Lower lobe of right lung (tissue), 2 donors: ENCODE measurements at regions not wholly inside any gene's neighbourhood (a gene's known extent, or its start where the extent isn't known, plus 50 kb on each side); places are given as distances from the start of the nearest gene placed in this dataset.
A peak's percentile ranks its signal among the peaks of the same experiment; 100 is the strongest.
"Not testable (repeated sequence)": the region's sequence is repeated elsewhere in the genome, so short reads cannot be mapped to it uniquely, and the experiment has no call there.

Source experiments
- ATAC-seq, 2 donors: fragments of 200-7000 bp; cut with Tn5 transposase; one replicate each; pipeline ENCODE4 v1.9.1; 2020 to 2022; ENCODE audit warnings: mild to moderate bottlenecking in 2 of 2, moderate library complexity in 2 of 2
- DNase-seq: peaks from one replicate; pipeline ENCODE4 v3.0.0-alpha.2; 2020
- H3K27ac ChIP-seq: fragments of 200-600 bp; one replicate; pipeline ENCODE4 v1.8.0; 2022
- H3K27me3 ChIP-seq: fragments of 200-600 bp; one replicate; pipeline ENCODE4 v1.8.0; 2022; ENCODE audit warnings: low read depth
- H3K36me3 ChIP-seq: fragments of 200-600 bp; one replicate; pipeline ENCODE4 v1.8.0; 2022; ENCODE audit warnings: mild to moderate bottlenecking
- H3K4me1 ChIP-seq: fragments of 200-600 bp; one replicate; pipeline ENCODE4 v1.8.0; 2022
- H3K4me3 ChIP-seq: fragments of 200-600 bp; one replicate; pipeline ENCODE4 v1.8.0; 2022; ENCODE audit warnings: mild to moderate bottlenecking
- H3K9me3 ChIP-seq: fragments of 200-600 bp; one replicate; pipeline ENCODE4 v1.8.0; 2022
- CTCF ChIP-seq: fragments of 200-600 bp; IDR thresholded peaks from one replicate; pipeline ENCODE4 v1.8.0; 2022; ENCODE audit warnings: antibody characterized with exemption, mild to moderate bottlenecking
- intact Hi-C: fragments of 100-400 bp; cut with DNase I; formaldehyde crosslinking; loops from one replicate; pipeline ENCODE4 v1.11.0; 2022
- donor health status: DM: no; HTN: yes; CAD: no; lungs with severe emphysema.

GRCh38 chr21:17105932-17106331 lies 406.9 kb upstream of the CXADR start:
- Histone ChIP-seq H3K27ac (no peak overlapping the region), H3K4me3 (no peak overlapping the region), H3K27me3 (no peaks in the 10 kb centered on the region), H3K36me3 (no peaks in the 10 kb centered on the region), H3K4me1 (no peaks in the 10 kb centered on the region), H3K9me3 (no peaks in the 10 kb centered on the region)
- intact Hi-C loops = no loop called here
- no peak for ATAC-seq
- TF ChIP-seq CTCF = no peak
- no peak for DNase-seq

GRCh38 chr21:17114045-17114444 lies 398.8 kb upstream of the CXADR start:
- Histone ChIP-seq H3K27ac (no peak overlapping the region), H3K4me1 (no peaks in the 10 kb centered on the region), H3K9me3 (no peaks in the 10 kb centered on the region), H3K4me3 (no peak overlapping the region), H3K27me3 (no peaks in the 10 kb centered on the region), H3K36me3 (no peaks in the 10 kb centered on the region)
- TF ChIP-seq CTCF = no peak
- no peak for ATAC-seq
- intact Hi-C loops = no loop called here
- DNase-seq = no peak

- no peak for TF ChIP-seq CTCF
- Histone ChIP-seq H3K27me3 (no peaks in the 10 kb centered on the region), H3K36me3 (no peaks in the 10 kb centered on the region), H3K4me3 (no peak overlapping the region), H3K27ac (no peak overlapping the region), H3K9me3 (no peaks in the 10 kb centered on the region), H3K4me1 (no peaks in the 10 kb centered on the region)
- intact Hi-C loops = no loop called here
- no peak for DNase-seq
- ATAC-seq = no peak
These were observed 394.0 kb upstream of the CXADR start for GRCh38 chr21:17118638-17119384.

GRCh38 chr21:17119466-17120297 lies 393.2 kb upstream of the CXADR start:
- Histone ChIP-seq H3K4me1 (no peaks in the 10 kb centered on the region), H3K9me3 (no peaks in the 10 kb centered on the region), H3K27me3 (no peaks in the 10 kb centered on the region), H3K4me3 (no peak overlapping the region), H3K27ac (no peak overlapping the region), H3K36me3 (no peaks in the 10 kb centered on the region)
- DNase-seq = no peak
- no peak for ATAC-seq
- intact Hi-C loops = no loop called here
- no peak for TF ChIP-seq CTCF

GRCh38 chr21:17127395-17127794 lies 385.4 kb upstream of the CXADR start:
- DNase-seq, intact Hi-C loops: not testable (repeated sequence)

GRCh38 chr21:17128132-17128531 lies 384.7 kb upstream of the CXADR start:
- intact Hi-C loops = no loop called here
- no peak for ATAC-seq
- Histone ChIP-seq H3K27ac (no peak overlapping the region), H3K4me3 (no peak overlapping the region), H3K27me3 (no peaks in the 10 kb centered on the region), H3K4me1 (no peaks in the 10 kb centered on the region), H3K9me3 (no peaks in the 10 kb centered on the region), H3K36me3 (no peaks in the 10 kb centered on the region)
- no peak for DNase-seq
- TF ChIP-seq CTCF = no peak

More at GRCh38 chr21:17127395-17127794, 385.4 kb upstream of the CXADR start:
- ATAC-seq, H3K27me3 ChIP-seq, H3K9me3 ChIP-seq, H3K36me3 ChIP-seq, H3K27ac ChIP-seq, H3K4me3 ChIP-seq, H3K4me1 ChIP-seq: not testable (repeated sequence)

- H3K27me3 ChIP-seq, H3K9me3 ChIP-seq, DNase-seq, intact Hi-C loops, H3K27ac ChIP-seq, H3K4me1 ChIP-seq, H3K36me3 ChIP-seq: not testable (repeated sequence)
- peak overlapping the region; percentile 42 for H3K4me3 ChIP-seq
- peak in 1 of 2 donors; percentile 26 for ATAC-seq
These were observed 373.7 kb upstream of the CXADR start for GRCh38 chr21:17139159-17139558.
